ENCODE measurements at regions not wholly inside any gene's neighbourhood (a gene's known extent, or its start where the extent isn't known, plus 50 kb on each side); places are given as distances from the start of the nearest gene placed in this dataset.

GRCh38 chrX:65035446-65035770 is 59.2 kb upstream of the ZC4H2 start:
- H3K27me3 ChIP-seq (ENCODE audit: control insufficient read depth, insufficient read depth, low read length, poor library complexity, severe bottlenecking), result no peaks in the 10 kb centered on the region
- no peaks in the 10 kb centered on the region for H3K4me1 ChIP-seq (ENCODE audit: control insufficient read depth, insufficient read depth, low read length)
- peaks cover 23% of the 10 kb centered on the region for H3K9me3 Mint-ChIP-seq
- no peak for TF ChIP-seq CTCF (conservative IDR thresholded peaks at IDR 0.05)
- WGBS, 2 experiments (ENCODE audit: insufficient coverage in 1 of 2, insufficient read length in 1 of 2), result 1% methylated on average over 13 of the region's 15 CpGs; no CpG with 5 or more reads in 1 of the 2 experiments
- H3K27ac ChIP-seq (ENCODE audit: low read depth, low read length), result peak overlapping the region; percentile 83
- H3K36me3 Mint-ChIP-seq (ENCODE audit: low read depth), result no peaks in the 10 kb centered on the region
- H3K4me1 Mint-ChIP-seq, result peaks cover 1% of the 10 kb centered on the region
- H3K27ac Mint-ChIP-seq, result peak overlapping the region; percentile 93
- no peaks in the 10 kb centered on the region for H3K9me3 ChIP-seq (ENCODE audit: control insufficient read depth, low read length)
- no peaks in the 10 kb centered on the region for H3K27me3 Mint-ChIP-seq (ENCODE audit: insufficient read depth)
- peak overlapping the region; percentile 83 for H3K4me3 Mint-ChIP-seq
- H3K9ac ChIP-seq (ENCODE audit: extremely low read depth, low read length, poor library complexity, severe bottlenecking), result peak overlapping the region; percentile 63
- H3K36me3 ChIP-seq (ENCODE audit: control insufficient read depth, insufficient read depth, low read length), result no peaks in the 10 kb centered on the region
- H3K4me3 ChIP-seq (ENCODE audit: low read length), result peak overlapping the region; percentile 85
- peak; percentile 76 for DNase-seq

GRCh38 chrX:65034668-65035445 is 58.6 kb upstream of the ZC4H2 start, which contains the start of gene ZC3H12B:
TSS of gene ZC3H12B (plus strand) at chrX:65034826.
- no peaks in the 10 kb centered on the region for H3K9me3 ChIP-seq (ENCODE audit: control insufficient read depth, low read length)
- Mint-ChIP-seq H3K4me3 (peak within 1 kb of the TSS; percentile 83), H3K36me3 (ENCODE audit: low read depth) (no peaks in the 10 kb centered on the region), H3K27me3 (ENCODE audit: insufficient read depth) (no peaks in the 10 kb centered on the region), H3K4me1 (peaks cover 1% of the 10 kb centered on the region), H3K27ac (peak within 1 kb of the TSS; percentile 93), H3K9me3 (peaks cover 21% of the 10 kb centered on the region)
- peak within 1 kb of the TSS; percentile 63 for H3K9ac ChIP-seq (ENCODE audit: extremely low read depth, low read length, poor library complexity, severe bottlenecking)
- no peaks in the 10 kb centered on the region for H3K27me3 ChIP-seq (ENCODE audit: control insufficient read depth, insufficient read depth, low read length, poor library complexity, severe bottlenecking)
- peak within 1 kb of the TSS; percentile 85 for H3K4me3 ChIP-seq (ENCODE audit: low read length)
- DNase-seq, result peak; percentile 93
- no peaks in the 10 kb centered on the region for H3K4me1 ChIP-seq (ENCODE audit: control insufficient read depth, insufficient read depth, low read length)
- TF ChIP-seq CTCF (conservative IDR thresholded peaks at IDR 0.05), result peak; percentile 75
- WGBS, 2 experiments (ENCODE audit: insufficient coverage in 1 of 2, insufficient read length in 1 of 2), result 0 to 1% methylated on average over 2 to 66 of the region's 69 CpGs
- H3K27ac ChIP-seq (ENCODE audit: low read depth, low read length), result peak within 1 kb of the TSS; percentile 83
- no peaks in the 10 kb centered on the region for H3K36me3 ChIP-seq (ENCODE audit: control insufficient read depth, insufficient read depth, low read length)

GRCh38 chrX:65034292-65034667 is 58.0 kb upstream of the ZC4H2 start:
- Mint-ChIP-seq H3K36me3 (ENCODE audit: low read depth) (no peaks in the 10 kb centered on the region), H3K27ac (no peak overlapping the region), H3K4me1 (peaks cover 1% of the 10 kb centered on the region), H3K9me3 (peaks cover 27% of the 10 kb centered on the region), H3K4me3 (peak overlapping the region; percentile 83), H3K27me3 (ENCODE audit: insufficient read depth) (no peaks in the 10 kb centered on the region)
- H3K27ac ChIP-seq (ENCODE audit: low read depth, low read length), result no peak overlapping the region
- H3K9ac ChIP-seq (ENCODE audit: extremely low read depth, low read length, poor library complexity, severe bottlenecking), result peak overlapping the region; percentile 30
- H3K27me3 ChIP-seq (ENCODE audit: control insufficient read depth, insufficient read depth, low read length, poor library complexity, severe bottlenecking), result no peaks in the 10 kb centered on the region
- no peaks in the 10 kb centered on the region for H3K9me3 ChIP-seq (ENCODE audit: control insufficient read depth, low read length)
- H3K4me3 ChIP-seq (ENCODE audit: low read length), result peak overlapping the region; percentile 81
- no peak for DNase-seq
- H3K4me1 ChIP-seq (ENCODE audit: control insufficient read depth, insufficient read depth, low read length), result no peaks in the 10 kb centered on the region
- no peak for TF ChIP-seq CTCF (conservative IDR thresholded peaks at IDR 0.05)
- 26% methylated on average over 9 of the region's 11 CpGs; no CpG with 5 or more reads in 1 of the 2 experiments for WGBS, 2 experiments (ENCODE audit: insufficient coverage in 1 of 2, insufficient read length in 1 of 2)
- H3K36me3 ChIP-seq (ENCODE audit: control insufficient read depth, insufficient read depth, low read length), result no peaks in the 10 kb centered on the region

Data from endodermal cell (in vitro differentiated cells).